ENCODE measurements at regions not wholly inside any gene's neighbourhood (a gene's known extent, or its start where the extent isn't known, plus 50 kb on each side); places are given as distances from the start of the nearest gene placed in this dataset.

- TF ChIP-seq FOXA2 (IDR thresholded peaks at IDR 0.05), result no peak
- no peak for TF ChIP-seq CTCF (IDR thresholded peaks at IDR 0.05; ENCODE audit: low read depth, low read length, missing input control)
- no peak for TF ChIP-seq RAD21 (IDR thresholded peaks at IDR 0.05)
- no peak for TF ChIP-seq ATF3 (IDR thresholded peaks at IDR 0.05)
- TF ChIP-seq ZBTB33 (IDR thresholded peaks at IDR 0.05), result no peak
- TF ChIP-seq MAX (IDR thresholded peaks at IDR 0.05), result no peak
- no peak for TF ChIP-seq REST (IDR thresholded peaks at IDR 0.05)
- TF ChIP-seq JUND (IDR thresholded peaks at IDR 0.05), result no peak
- TF ChIP-seq YY1 (IDR thresholded peaks at IDR 0.05), result no peak
Measured at GRCh38 chr5:101785090-101785489, 511.0 kb downstream of the SLCO4C1 start.

All from liver (tissue), 3 donors.